ENCODE measurements at regions not wholly inside any gene's neighbourhood (a gene's known extent, or its start where the extent isn't known, plus 50 kb on each side); places are given as distances from the start of the nearest gene placed in this dataset.

GRCh38 chr17:71881581-71881980 is 239.2 kb upstream of the SOX9 start:
- peaks cover 2% of the 10 kb centered on the region for H3K27me3 Mint-ChIP-seq (ENCODE audit: unreplicated experiment)
- H3K27ac Mint-ChIP-seq (ENCODE audit: unreplicated experiment), result no peak overlapping the region
- no peaks in the 10 kb centered on the region for H3K9me3 Mint-ChIP-seq (ENCODE audit: unreplicated experiment)
- H3K4me3 Mint-ChIP-seq (ENCODE audit: unreplicated experiment), result no peak overlapping the region
- no peaks in the 10 kb centered on the region for H3K4me1 Mint-ChIP-seq (ENCODE audit: low read depth, unreplicated experiment)
- no peaks in the 10 kb centered on the region for H3K36me3 Mint-ChIP-seq (ENCODE audit: unreplicated experiment)
- TF ChIP-seq CTCF (IDR thresholded peaks at IDR 0.05; ENCODE audit: partially characterized antibody, unreplicated experiment), result no peak
- no peak for DNase-seq

GRCh38 chr17:71883258-71883657 is 237.6 kb upstream of the SOX9 start:
- no peaks in the 10 kb centered on the region for H3K9me3 Mint-ChIP-seq (ENCODE audit: unreplicated experiment)
- TF ChIP-seq CTCF (IDR thresholded peaks at IDR 0.05; ENCODE audit: partially characterized antibody, unreplicated experiment), result no peak
- no peaks in the 10 kb centered on the region for H3K36me3 Mint-ChIP-seq (ENCODE audit: unreplicated experiment)
- H3K4me3 Mint-ChIP-seq (ENCODE audit: unreplicated experiment), result no peak overlapping the region
- no peaks in the 10 kb centered on the region for H3K4me1 Mint-ChIP-seq (ENCODE audit: low read depth, unreplicated experiment)
- H3K27ac Mint-ChIP-seq (ENCODE audit: unreplicated experiment), result no peak overlapping the region
- DNase-seq, result no peak
- peaks cover 2% of the 10 kb centered on the region for H3K27me3 Mint-ChIP-seq (ENCODE audit: unreplicated experiment)

GRCh38 chr17:71883845-71884244 is 237.0 kb upstream of the SOX9 start:
- Mint-ChIP-seq H3K9me3 (ENCODE audit: unreplicated experiment) (no peaks in the 10 kb centered on the region), H3K36me3 (ENCODE audit: unreplicated experiment) (no peaks in the 10 kb centered on the region), H3K4me1 (ENCODE audit: low read depth, unreplicated experiment) (no peaks in the 10 kb centered on the region), H3K27ac (ENCODE audit: unreplicated experiment) (no peak overlapping the region), H3K4me3 (ENCODE audit: unreplicated experiment) (no peak overlapping the region), H3K27me3 (ENCODE audit: unreplicated experiment) (peaks cover 2% of the 10 kb centered on the region)
- DNase-seq, result no peak
- no peak for TF ChIP-seq CTCF (IDR thresholded peaks at IDR 0.05; ENCODE audit: partially characterized antibody, unreplicated experiment)

GRCh38 chr17:71885662-71886061 is 235.2 kb upstream of the SOX9 start:
- DNase-seq, result no peak
- no peak overlapping the region for H3K4me3 Mint-ChIP-seq (ENCODE audit: unreplicated experiment)
- no peak for TF ChIP-seq CTCF (IDR thresholded peaks at IDR 0.05; ENCODE audit: partially characterized antibody, unreplicated experiment)
- no peaks in the 10 kb centered on the region for H3K36me3 Mint-ChIP-seq (ENCODE audit: unreplicated experiment)
- no peaks in the 10 kb centered on the region for H3K4me1 Mint-ChIP-seq (ENCODE audit: low read depth, unreplicated experiment)
- peaks cover 2% of the 10 kb centered on the region for H3K27me3 Mint-ChIP-seq (ENCODE audit: unreplicated experiment)
- no peaks in the 10 kb centered on the region for H3K9me3 Mint-ChIP-seq (ENCODE audit: unreplicated experiment)
- no peak overlapping the region for H3K27ac Mint-ChIP-seq (ENCODE audit: unreplicated experiment)

- Mint-ChIP-seq H3K4me3 (ENCODE audit: unreplicated experiment) (no peak overlapping the region), H3K4me1 (ENCODE audit: low read depth, unreplicated experiment) (no peaks in the 10 kb centered on the region), H3K9me3 (ENCODE audit: unreplicated experiment) (no peaks in the 10 kb centered on the region), H3K36me3 (ENCODE audit: unreplicated experiment) (no peaks in the 10 kb centered on the region), H3K27me3 (ENCODE audit: unreplicated experiment) (no peaks in the 10 kb centered on the region), H3K27ac (ENCODE audit: unreplicated experiment) (no peak overlapping the region)
- no peak for TF ChIP-seq CTCF (IDR thresholded peaks at IDR 0.05; ENCODE audit: partially characterized antibody, unreplicated experiment)
- no peak for DNase-seq
Observed at GRCh38 chr17:71899317-71899716, 221.5 kb upstream of the SOX9 start.

All from glutamatergic neuron (in vitro differentiated cells).